HepG2 (cell line): ENCODE measurements at regions not wholly inside any gene's neighbourhood (a gene's known extent, or its start where the extent isn't known, plus 50 kb on each side); places are given as distances from the start of the nearest gene placed in this dataset.
A peak's percentile ranks its signal among the peaks of the same experiment; 100 is the strongest.

Experiments used
- ATAC-seq: fragments of 200-7000 bp; cut with Tn5 transposase; 3 replicates; pipeline ENCODE4 v1.9.1; 2020; ENCODE audit warnings: mild to moderate bottlenecking, moderate library complexity
- BruUV-seq: library from RNA; stranded (reverse); fragments of 400-500 nt; replicated peaks from 2 replicates; lab custom pipeline; 2021; lab: Mats Ljungman, UMichigan
- CTCF ChIA-PET: fragments of 300-600 bp; formaldehyde crosslinking; extraction: SDS; loops from one replicate; lab custom pipeline; 2021; ENCODE audit warnings: low total read pairs, inconsistent platforms, low intra/inter-chr PET ratio; lab: Yijun Ruan, JAX
- POLR2A ChIA-PET: fragments of 350-600 bp; sonication (Branson Sonifier 250); formaldehyde crosslinking; loops from one replicate; lab custom pipeline; 2020; ENCODE audit warnings: antibody characterized with exemption, inconsistent platforms; lab: Yijun Ruan, JAX
- DNase-seq: peaks from one replicate; pipeline ENCODE4 v3.0.0-alpha.2; 2015; ENCODE audit warnings: low spot score
- FAIRE-seq: peaks from 3 replicates; lab custom pipeline; 2011; peaks lifted over from hg19 to GRCh38; lab: Jason Lieb, UNC
- H2AFZ ChIP-seq: one replicate; pipeline ENCODE4 v1.6.1; 2011; ENCODE audit warnings: low read length, inconsistent platforms
- H3K27ac ChIP-seq: fragments of 300-600 bp; 3 replicates; pipeline ENCODE4 v1.8.0; 2011; ENCODE audit warnings: mixed run types, mild to moderate bottlenecking, mixed read lengths, low read length, inconsistent platforms; ENCODE audit not compliant: insufficient read depth; ENCODE audit errors: extremely low read length
- H3K27me3 ChIP-seq, 2 experiments: fragments of 200-600 bp in 1 of 2; 2 replicates in 1 of 2; 3 replicates in 1 of 2; pipeline versions ENCODE4 v1.6.0 to v1.8.0; 2011; ENCODE audit warnings: low read length in 2 of 2, mild to moderate bottlenecking in 2 of 2, moderate library complexity in 2 of 2, inconsistent platforms in 1 of 2; ENCODE audit not compliant: insufficient read depth in 2 of 2, control insufficient read depth in 1 of 2
- H3K36me3 ChIP-seq, 2 experiments: fragments of 200-600 bp in 1 of 2; replicated peaks in 1 of 2; 2 replicates in 1 of 2; 3 replicates in 1 of 2; pipeline versions ENCODE4 v1.5.1 to v1.8.0; 2011; ENCODE audit warnings: low read length in 2 of 2, inconsistent platforms in 1 of 2; ENCODE audit not compliant: insufficient read depth in 2 of 2, control insufficient read depth in 1 of 2
- H3K4me1 ChIP-seq: 2 replicates; pipeline ENCODE4 v1.5.1; 2012; ENCODE audit warnings: low read length, inconsistent platforms; ENCODE audit not compliant: insufficient read depth
- H3K4me2 ChIP-seq: 2 replicates; pipeline ENCODE4 v1.6.0; 2011; ENCODE audit warnings: low read depth, low read length, inconsistent platforms
- H3K4me3 ChIP-seq, 3 experiments: fragments of 200-600 bp in 1 of 3; sonication (generic), shearing (Covaris generic) in 1 of 3; replicated peaks in 1 of 3; 2 replicates each; pipeline ENCODE4 v1.5.1; 2011 to 2016; ENCODE audit warnings: low read length in 3 of 3, inconsistent platforms in 2 of 3, low read depth in 2 of 3, mild to moderate bottlenecking in 2 of 3, control low read depth in 1 of 3, mixed read lengths in 1 of 3; ENCODE audit not compliant: insufficient read depth in 1 of 3
- H3K79me2 ChIP-seq: one replicate; pipeline ENCODE4 v1.6.1; 2011; ENCODE audit warnings: low read length, inconsistent platforms; ENCODE audit not compliant: insufficient read depth
- H3K9ac ChIP-seq: 2 replicates; pipeline ENCODE4 v1.6.0; 2011; ENCODE audit warnings: mild to moderate bottlenecking, low read depth, low read length, inconsistent platforms; ENCODE audit not compliant: insufficient read depth
- H3K9me3 ChIP-seq: 2 replicates; pipeline ENCODE4 v1.5.1; 2012; ENCODE audit warnings: mild to moderate bottlenecking, low read length
- H4K20me1 ChIP-seq: 2 replicates; pipeline ENCODE4 v1.6.0; 2011; ENCODE audit warnings: inconsistent platforms, mild to moderate bottlenecking, low read length, moderate library complexity; ENCODE audit not compliant: insufficient read depth
- ARNT2 ChIP-seq: sonication (generic); formaldehyde crosslinking; IDR thresholded peaks from 2 replicates; pipeline ENCODE4 v1.8.0; 2022; ENCODE audit warnings: mild to moderate bottlenecking, low read depth, missing genetic modification reagents, moderate library complexity
- ASH2L ChIP-seq: fragments of 300-600, 200-600 bp; sonication (generic); IDR thresholded peaks from 2 replicates; pipeline ENCODE4 v1.7.0; 2017; ENCODE audit warnings: low read depth, mild to moderate bottlenecking, moderate library complexity, mixed read lengths, low read length; ENCODE audit not compliant: insufficient read length
- CTCF ChIP-seq: sonication (generic); formaldehyde crosslinking; IDR thresholded peaks from 2 replicates; pipeline ENCODE4 v1.5.0; 2020; ENCODE audit warnings: mild to moderate bottlenecking, missing genetic modification reagents, moderate library complexity
- GTF3A ChIP-seq: sonication (generic); formaldehyde crosslinking; conservative IDR thresholded peaks from 2 replicates; pipeline ENCODE4 v1.4.0; 2020; ENCODE audit warnings: mild to moderate bottlenecking, missing genetic modification reagents
- RAD21 ChIP-seq: fragments of 450-650 bp; formaldehyde crosslinking; IDR thresholded peaks from 2 replicates; pipeline ENCODE4 v1.5.0; 2020; ENCODE audit warnings: mild to moderate bottlenecking
- SMC3 ChIP-seq: IDR thresholded peaks from 2 replicates; pipeline ENCODE4 v1.6.1; 2011; ENCODE audit warnings: low read length, improper control_type of control experiment
- STAG1 ChIP-seq: sonication (generic); formaldehyde crosslinking; IDR thresholded peaks from 2 replicates; pipeline ENCODE4 v1.4.0; 2020; ENCODE audit warnings: missing genetic modification reagents
- WGBS: methylation state at CpG from one replicate; pipeline ENCODE4 v1.1.6; 2017; ENCODE audit warnings: low lambda C conversion rate; 5-methylcytosine and 5-hydroxymethylcytosine counted together
- in situ Hi-C: cut with HindIII; loops from 2 replicates; pipeline ENCODE4 v1.10.0; 2017; ENCODE audit warnings: low pct_unique_long_range_greater_than_20kb; ENCODE audit not compliant: extremely low pct_ligation_motif_present
- intact Hi-C: fragments of 100-400 bp; cut with micrococcal nuclease; formaldehyde crosslinking; loops from one replicate; pipeline ENCODE4 v1.10.0; 2022; ENCODE audit not compliant: unreplicated experiment

- ChIA-PET CTCF (interaction anchor here (1.4 to 2.2 kb wide), 3 partner anchors 257 to 495 kb away, joined by 3 to 15 read pairs (median 3); no protein-coding TSS in a partner anchor), POLR2A (no interaction called here)
- intact Hi-C loops: loop anchor here (1.0 kb wide), 1 partner anchor 265 kb away; no protein-coding TSS in a partner anchor
- H2AFZ ChIP-seq: no peak overlapping the region
- peak; percentile 18 for DNase-seq
- H3K4me2 ChIP-seq: no peak overlapping the region
- TF ChIP-seq GTF3A (CRISPR knock-in tag) (no peak), ASH2L (no peak), STAG1 (peak; percentile 67), CTCF (CRISPR knock-in tag) (peak; percentile 71), RAD21 (CRISPR knock-in tag) (0 out of 2 replicates have a peak, but pooled peaks have one; percentile 29), ARNT2 (CRISPR knock-in tag) (no peak), SMC3 (peak; percentile 75)
- no peaks in the 10 kb centered on the region for H4K20me1 ChIP-seq
- H3K9me3 ChIP-seq: no peaks in the 10 kb centered on the region
- H3K27me3 ChIP-seq: no peaks in the 10 kb centered on the region
- H3K27ac ChIP-seq: no peak overlapping the region
- H3K4me1 ChIP-seq: no peaks in the 10 kb centered on the region
- ATAC-seq: peak; percentile 85
- FAIRE-seq: no peak
- no peaks in the 10 kb centered on the region for H3K36me3 ChIP-seq
- H3K79me2 ChIP-seq: no peaks in the 10 kb centered on the region
- 14% methylated on average over 7 of the region's 7 CpGs for WGBS
- in situ Hi-C loops: loop anchor here (10.0 kb wide), 1 partner anchor 499 kb away; no protein-coding TSS in a partner anchor
- no peak overlapping the region for H3K9ac ChIP-seq
- BruUV-seq: no TSS peak
- H3K4me3 ChIP-seq: no peak overlapping the region
Observed at GRCh38 chr18:61635901-61636528, 256.8 kb downstream of the RNF152 start.
